Globus pallidus (tissue), 1 donor: ENCODE measurements at regions not wholly inside any gene's neighbourhood (a gene's known extent, or its start where the extent isn't known, plus 50 kb on each side); places are given as distances from the start of the nearest gene placed in this dataset.

ENCODE experiments used
- DNase-seq: peaks from one replicate; pipeline ENCODE4 v3.0.0-alpha.2; 2015; ENCODE audit warnings: low spot score

- no peak for DNase-seq
Measured at GRCh38 chr5:171603591-171603990, 182.0 kb upstream of the SMIM23 start.

GRCh38 chr5:171604195-171604594, 181.4 kb upstream of the SMIM23 start:
- DNase-seq, result no peak

- DNase-seq, result no peak
Measured at GRCh38 chr5:171606414-171607024, 179.1 kb upstream of the SMIM23 start.

GRCh38 chr5:171607863-171608262, 177.8 kb upstream of the SMIM23 start:
- no peak for DNase-seq

GRCh38 chr5:171609806-171610452, 175.7 kb upstream of the SMIM23 start:
- DNase-seq, result no peak

- DNase-seq, result no peak
Measured at GRCh38 chr5:171610686-171611085, 174.9 kb upstream of the SMIM23 start.

GRCh38 chr5:171612749-171613148, 172.9 kb upstream of the SMIM23 start:
- no peak for DNase-seq

- no peak for DNase-seq
Measured at GRCh38 chr5:171614511-171614910, 171.1 kb upstream of the SMIM23 start.

GRCh38 chr5:171614971-171615653, 170.5 kb upstream of the SMIM23 start:
- DNase-seq, result no peak

GRCh38 chr5:171615705-171616640, 169.6 kb upstream of the SMIM23 start:
- no peak for DNase-seq

GRCh38 chr5:171617266-171617665, 168.4 kb upstream of the SMIM23 start:
- DNase-seq, result no peak

GRCh38 chr5:171617817-171618591, 167.6 kb upstream of the SMIM23 start:
- DNase-seq, result no peak

- no peak for DNase-seq
Measured at GRCh38 chr5:171619196-171619595, 166.4 kb upstream of the SMIM23 start.

GRCh38 chr5:171619744-171620143, 165.9 kb upstream of the SMIM23 start:
- no peak for DNase-seq

- no peak for DNase-seq
Measured at GRCh38 chr5:171622010-171622409, 163.6 kb upstream of the SMIM23 start.

GRCh38 chr5:171623107-171623506, 162.5 kb upstream of the SMIM23 start:
- DNase-seq, result no peak

- DNase-seq, result no peak
Measured at GRCh38 chr5:171623551-171624097, 162.0 kb upstream of the SMIM23 start.

- no peak for DNase-seq
Measured at GRCh38 chr5:171624396-171624795, 161.2 kb upstream of the SMIM23 start.

GRCh38 chr5:171625646-171626045, 160.0 kb upstream of the SMIM23 start:
- DNase-seq, result no peak

- no peak for DNase-seq
Measured at GRCh38 chr5:171627936-171628632, 157.5 kb upstream of the SMIM23 start.

- no peak for DNase-seq
Measured at GRCh38 chr5:171628633-171628974, 157.0 kb upstream of the SMIM23 start.
